ENCODE measurements at regions not wholly inside any gene's neighbourhood (a gene's known extent, or its start where the extent isn't known, plus 50 kb on each side); places are given as distances from the start of the nearest gene placed in this dataset.

DNA sequence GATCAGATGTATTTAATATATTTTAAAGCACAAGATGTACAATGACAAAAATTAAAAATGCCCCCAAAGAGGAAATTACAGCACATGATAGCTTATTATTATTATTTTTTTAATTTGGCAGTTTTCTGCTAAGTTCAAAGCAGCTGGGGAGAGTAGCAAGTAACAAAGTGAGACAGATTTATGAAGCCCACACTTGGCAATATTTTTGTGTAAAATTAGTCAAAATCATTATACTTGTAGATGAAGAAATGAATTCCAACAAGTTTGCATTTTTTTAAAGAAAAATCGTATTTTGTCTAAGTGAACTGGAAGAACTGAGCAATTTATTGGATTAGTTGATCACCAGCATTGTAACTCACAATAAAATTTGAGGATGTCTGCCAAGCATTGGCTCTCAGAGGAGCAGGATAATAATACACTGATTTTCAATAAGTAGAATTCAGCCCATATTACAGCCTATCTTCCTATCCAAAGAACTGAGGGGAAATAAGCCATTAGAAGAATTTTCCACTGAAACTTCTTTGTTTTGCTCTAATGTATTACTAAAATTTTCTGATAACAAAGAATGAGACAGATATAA, 215.6 kb downstream of the MAP2K6 start:
- no peaks in the 10 kb centered on the region for H3K36me3 ChIP-seq
- no peaks in the 10 kb centered on the region for H4K20me1 ChIP-seq
- no peak overlapping the region for H3K9ac ChIP-seq
- H3K4me2 ChIP-seq, result no peak overlapping the region
- no peaks in the 10 kb centered on the region for H3K4me1 ChIP-seq
- no peaks in the 10 kb centered on the region for H3K27me3 ChIP-seq
- no peak for TF ChIP-seq Cebpa-rat (IDR thresholded peaks at IDR 0.05)
- H3K4me3 ChIP-seq, result no peak overlapping the region
- peaks cover 3 to 29% (median 13%) of the 10 kb centered on the region in 11 experiments; a peak in 11 of 22 replicates for H3K9me3 ChIP-seq (replicated peaks in 1 of 11)
- H3K27ac ChIP-seq, result no peak overlapping the region

DNA sequence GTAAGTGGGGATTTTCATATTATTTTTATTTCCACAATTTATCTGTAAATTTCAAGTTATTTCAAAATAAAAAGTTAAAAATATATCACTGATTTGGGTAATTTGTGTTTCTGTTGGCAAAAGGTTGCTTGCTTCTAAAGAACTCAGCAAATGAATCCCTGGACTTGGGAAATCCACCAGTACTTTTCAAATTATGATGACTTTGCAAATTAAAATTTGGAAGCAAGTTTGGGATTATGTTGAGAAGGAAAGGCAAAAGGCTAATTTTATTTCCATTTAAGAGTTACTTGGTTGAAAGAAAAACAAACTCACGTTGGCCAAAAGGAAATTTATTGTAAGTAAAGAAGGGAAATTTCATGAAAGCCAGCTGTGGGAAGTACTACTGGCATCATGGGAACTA, 220.3 kb downstream of the MAP2K6 start:
- TF ChIP-seq Cebpa-rat (IDR thresholded peaks at IDR 0.05), result no peak
- no peak overlapping the region for H3K9ac ChIP-seq

DNA sequence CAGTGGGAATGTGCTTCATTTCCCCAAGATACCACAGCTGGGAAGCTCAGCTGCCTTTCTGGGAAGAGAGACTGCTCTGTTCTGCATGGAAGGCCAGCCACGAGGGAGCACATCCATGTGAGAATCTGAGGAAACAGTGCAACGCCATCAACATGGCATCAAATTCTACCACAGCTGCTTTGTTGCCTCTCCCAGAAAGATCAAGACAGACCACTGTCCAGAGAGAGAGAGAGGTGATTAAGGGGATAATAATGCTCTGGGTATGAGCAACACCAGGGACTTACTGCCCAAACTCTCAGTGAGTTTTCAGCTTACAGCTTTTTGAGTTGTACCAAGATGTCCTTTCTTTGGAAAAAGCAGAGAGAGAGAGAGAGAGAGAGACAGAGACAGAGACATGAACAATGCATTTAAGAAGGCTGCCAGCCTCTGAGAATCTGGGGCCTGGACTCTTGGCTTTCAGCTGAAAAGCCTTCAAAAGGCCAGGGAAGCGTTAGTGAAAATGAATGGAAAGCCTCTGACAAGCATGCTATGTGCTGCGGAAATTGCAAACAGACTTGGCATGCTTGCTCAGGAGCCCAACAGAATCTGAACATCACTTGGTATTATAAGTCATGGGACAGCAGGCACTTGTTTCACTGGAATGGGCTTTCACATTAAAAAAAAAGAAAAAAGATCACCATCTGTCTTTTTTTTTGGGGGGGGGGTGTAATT, 223.1 kb downstream of the MAP2K6 start:
- no peak overlapping the region for H3K4me2 ChIP-seq
- H3K4me3 ChIP-seq, result no peak overlapping the region
- TF ChIP-seq Cebpa-rat (IDR thresholded peaks at IDR 0.05), result no peak
- H3K27me3 ChIP-seq, result no peaks in the 10 kb centered on the region
- no peaks in the 10 kb centered on the region for H3K4me1 ChIP-seq
- H3K9me3 ChIP-seq (replicated peaks in 1 of 11), result no peaks in the 10 kb centered on the region; a peak in 1 of 22 replicates
- H4K20me1 ChIP-seq, result no peaks in the 10 kb centered on the region
- no peaks in the 10 kb centered on the region for H3K36me3 ChIP-seq
- H3K27ac ChIP-seq, result no peak overlapping the region
- no peak overlapping the region for H3K9ac ChIP-seq

More for the DNA sequence above, 220.3 kb downstream of the MAP2K6 start:
- H3K4me3 ChIP-seq, result no peak overlapping the region
- H3K27ac ChIP-seq, result no peak overlapping the region
- no peaks in the 10 kb centered on the region for H3K36me3 ChIP-seq
- H3K27me3 ChIP-seq, result no peaks in the 10 kb centered on the region
- peaks cover 0 to 17% (median 11%) of the 10 kb centered on the region in 11 experiments; a peak in 9 of 22 replicates for H3K9me3 ChIP-seq (replicated peaks in 1 of 11)
- H4K20me1 ChIP-seq, result no peaks in the 10 kb centered on the region
- H3K4me2 ChIP-seq, result no peak overlapping the region
- H3K4me1 ChIP-seq, result no peaks in the 10 kb centered on the region

DNA sequence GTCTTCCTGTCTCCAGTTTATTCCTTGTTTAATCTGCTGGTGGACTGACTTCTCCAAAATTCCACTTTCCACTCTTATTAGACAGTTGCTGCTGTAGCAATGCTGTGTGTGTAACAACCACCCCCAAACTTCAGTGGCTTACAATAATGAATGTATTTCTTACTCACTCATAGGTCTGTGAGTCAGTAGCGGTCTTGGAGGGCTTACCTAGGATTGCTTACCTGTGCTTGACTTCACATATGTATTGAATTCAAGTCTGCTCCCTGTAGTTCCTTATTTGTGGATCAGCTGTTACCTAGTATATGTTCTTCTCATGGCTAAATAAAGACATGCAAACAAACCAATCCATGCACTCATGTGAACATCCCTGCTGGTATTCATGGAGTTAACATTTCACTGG, 224.6 kb downstream of the MAP2K6 start:
- no peak overlapping the region for H3K9ac ChIP-seq

DNA sequence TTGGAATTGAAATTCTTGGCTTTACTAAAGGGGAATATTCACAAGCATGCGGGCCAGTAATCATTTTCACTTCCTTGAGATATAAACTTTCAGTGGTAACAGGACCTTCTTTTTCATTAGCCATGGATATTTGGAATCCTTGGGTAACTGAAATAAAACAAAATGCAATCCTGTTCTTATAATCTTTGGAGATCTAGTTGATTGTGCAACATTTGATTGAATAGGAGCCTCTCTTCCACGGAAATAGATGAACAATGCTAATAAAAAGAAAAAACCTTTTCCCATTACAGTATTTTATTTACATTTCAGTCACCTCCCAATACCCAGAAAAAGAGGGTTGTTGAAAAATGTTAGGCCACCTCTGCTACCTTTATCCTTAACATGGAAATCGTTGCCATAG, 225.6 kb downstream of the MAP2K6 start:
- H3K27me3 ChIP-seq, result no peaks in the 10 kb centered on the region
- no peaks in the 10 kb centered on the region for H3K36me3 ChIP-seq
- H3K27ac ChIP-seq, result no peak overlapping the region
- TF ChIP-seq Cebpa-rat (IDR thresholded peaks at IDR 0.05), result 0 out of 22 replicates have a peak, but pooled peaks of 1 of the 11 experiments have one; percentile 18
- H3K4me2 ChIP-seq, result no peak overlapping the region
- H3K4me3 ChIP-seq, result no peak overlapping the region
- no peaks in the 10 kb centered on the region for H3K9me3 ChIP-seq (replicated peaks in 1 of 11)
- H4K20me1 ChIP-seq, result no peaks in the 10 kb centered on the region; a peak in 1 of 22 replicates
- H3K4me1 ChIP-seq, result peaks cover 0 to 8% (median 5%) of the 10 kb centered on the region in 10 experiments; a peak in 10 of 20 replicates
- H3K9ac ChIP-seq, result no peak overlapping the region

More for the DNA sequence above, 224.6 kb downstream of the MAP2K6 start:
- Histone ChIP-seq H3K27ac (no peak overlapping the region), H3K9me3 (replicated peaks in 1 of 11) (no peaks in the 10 kb centered on the region), H3K36me3 (no peaks in the 10 kb centered on the region), H4K20me1 (no peaks in the 10 kb centered on the region; a peak in 1 of 22 replicates), H3K27me3 (no peaks in the 10 kb centered on the region), H3K4me1 (peaks cover 0 to 8% (median 5%) of the 10 kb centered on the region in 10 experiments; a peak in 10 of 20 replicates), H3K4me3 (no peak overlapping the region), H3K4me2 (no peak overlapping the region)
- no peak for TF ChIP-seq Cebpa-rat (IDR thresholded peaks at IDR 0.05)

DNA sequence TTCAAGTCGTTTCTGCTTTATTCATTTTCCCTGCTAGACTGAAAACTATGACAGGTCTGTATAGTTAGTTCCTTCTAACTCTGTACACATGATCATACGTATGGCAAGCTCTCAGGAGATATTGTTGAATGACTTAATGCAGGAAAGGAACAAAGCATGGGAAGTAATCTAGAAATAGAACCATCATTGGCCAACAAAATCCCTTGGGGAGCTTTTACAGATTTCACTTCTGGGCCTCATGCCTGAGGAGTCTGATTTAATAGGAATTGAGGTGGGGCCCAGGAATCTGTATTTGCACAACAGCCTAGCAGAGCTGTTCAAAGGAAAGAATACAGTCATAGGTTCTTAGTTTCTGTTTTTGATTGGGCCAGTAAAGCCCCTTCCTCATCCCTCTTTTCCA, 229.2 kb downstream of the MAP2K6 start:
- H3K4me2 ChIP-seq, result peak overlapping the region in 6 of 11 experiments; percentile 2 to 48 (median 22); a peak in 9 of 22 replicates
- peaks cover 0 to 14% (median 7%) of the 10 kb centered on the region in 11 experiments; a peak in 14 of 22 replicates for H3K9me3 ChIP-seq (replicated peaks in 1 of 11)
- H3K4me1 ChIP-seq, result peaks cover 0 to 8% (median 5%) of the 10 kb centered on the region in 10 experiments; a peak in 10 of 20 replicates
- no peak overlapping the region for H3K4me3 ChIP-seq
- H3K27me3 ChIP-seq, result no peaks in the 10 kb centered on the region
- no peaks in the 10 kb centered on the region; a peak in 1 of 22 replicates for H4K20me1 ChIP-seq
- no peak for TF ChIP-seq Cebpa-rat (IDR thresholded peaks at IDR 0.05)
- no peaks in the 10 kb centered on the region for H3K36me3 ChIP-seq
- no peak overlapping the region for H3K27ac ChIP-seq
- no peak overlapping the region for H3K9ac ChIP-seq

DNA sequence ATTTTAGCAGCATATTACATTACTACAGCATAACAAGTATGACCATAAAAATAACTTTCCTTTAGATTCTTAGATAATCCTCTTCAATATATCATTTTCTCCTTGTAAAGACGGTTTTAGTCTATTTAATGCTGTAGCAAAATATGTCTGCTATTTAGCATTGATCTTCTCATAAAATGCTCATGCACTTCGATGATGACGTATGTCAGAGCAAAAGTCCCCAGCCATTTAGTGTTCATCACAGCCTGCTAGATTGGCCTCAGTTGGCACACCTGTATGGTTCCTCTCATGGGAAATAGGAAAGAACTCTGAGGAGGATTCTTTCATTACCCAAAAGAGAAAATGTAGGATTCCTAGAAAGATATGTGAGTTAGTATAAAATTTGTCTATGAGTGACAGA, 232.2 kb downstream of the MAP2K6 start:
- H3K9ac ChIP-seq, result no peak overlapping the region
- H3K4me2 ChIP-seq, result no peak overlapping the region
- peaks cover 0 to 25% (median 10%) of the 10 kb centered on the region in 11 experiments; a peak in 15 of 22 replicates for H3K9me3 ChIP-seq (replicated peaks in 1 of 11)
- no peak overlapping the region for H3K4me3 ChIP-seq
- TF ChIP-seq Cebpa-rat (IDR thresholded peaks at IDR 0.05), result no peak
- H4K20me1 ChIP-seq, result no peaks in the 10 kb centered on the region; a peak in 1 of 22 replicates
- no peak overlapping the region for H3K27ac ChIP-seq
- no peaks in the 10 kb centered on the region for H3K36me3 ChIP-seq
- no peaks in the 10 kb centered on the region for H3K27me3 ChIP-seq
- peaks cover 0 to 8% (median 5%) of the 10 kb centered on the region in 10 experiments; a peak in 10 of 20 replicates for H3K4me1 ChIP-seq

DNA sequence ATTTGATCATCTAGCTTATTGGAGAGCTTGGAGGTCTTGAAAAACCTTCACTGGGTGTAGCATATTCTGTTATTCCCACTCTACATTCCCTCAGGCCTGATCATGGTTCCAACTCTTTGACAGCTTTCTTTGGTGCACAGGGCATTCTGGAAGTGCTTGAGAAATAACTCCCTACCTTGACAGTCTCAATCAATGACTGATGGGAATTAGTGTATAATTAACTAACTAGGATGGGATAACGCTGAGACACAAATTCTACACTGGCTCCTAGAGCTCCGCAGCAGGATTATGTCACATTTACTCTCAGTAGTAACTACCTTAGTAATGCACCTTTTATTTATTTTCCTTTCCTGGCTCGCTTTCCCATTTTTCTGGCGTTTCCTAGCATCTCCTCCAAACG, 236.4 kb downstream of the MAP2K6 start:
- no peak overlapping the region for H3K4me3 ChIP-seq
- peaks cover 12 to 40% (median 28%) of the 10 kb centered on the region in 11 experiments; a peak in 20 of 22 replicates for H3K9me3 ChIP-seq (replicated peaks in 1 of 11)
- H4K20me1 ChIP-seq, result no peaks in the 10 kb centered on the region
- H3K4me1 ChIP-seq, result peaks cover 0 to 15% (median 2%) of the 10 kb centered on the region in 10 experiments; a peak in 10 of 20 replicates
- no peak overlapping the region for H3K27ac ChIP-seq
- no peaks in the 10 kb centered on the region for H3K36me3 ChIP-seq
- H3K9ac ChIP-seq, result no peak overlapping the region
- H3K27me3 ChIP-seq, result no peaks in the 10 kb centered on the region
- H3K4me2 ChIP-seq, result no peak overlapping the region
- TF ChIP-seq Cebpa-rat (IDR thresholded peaks at IDR 0.05), result no peak

DNA sequence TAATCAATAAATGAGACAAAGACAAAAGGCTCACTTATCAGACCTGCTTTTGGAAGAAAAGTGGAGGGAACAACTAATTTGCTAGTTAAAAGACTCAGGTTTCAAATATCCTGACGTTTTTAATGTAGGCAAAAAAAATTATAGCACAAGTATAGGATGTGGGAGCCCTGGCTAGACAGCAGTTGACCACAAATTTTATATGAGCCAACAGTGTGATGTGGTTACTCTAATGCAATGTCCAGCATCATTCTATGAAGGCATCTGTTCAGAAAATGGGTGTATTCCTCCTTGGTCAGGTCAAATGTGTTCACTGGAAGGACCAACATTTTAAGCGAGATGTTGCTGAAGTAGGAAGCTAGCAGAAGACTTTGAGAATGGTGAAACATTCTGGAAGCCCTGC, 237.4 kb downstream of the MAP2K6 start:
- H3K4me2 ChIP-seq, result no peak overlapping the region

More for the DNA sequence above, 237.4 kb downstream of the MAP2K6 start:
- no peak overlapping the region for H3K4me3 ChIP-seq
- peaks cover 0 to 15% (median 2%) of the 10 kb centered on the region in 10 experiments; a peak in 10 of 20 replicates for H3K4me1 ChIP-seq
- no peaks in the 10 kb centered on the region for H3K36me3 ChIP-seq
- no peak overlapping the region for H3K27ac ChIP-seq
- no peaks in the 10 kb centered on the region for H4K20me1 ChIP-seq
- no peaks in the 10 kb centered on the region for H3K27me3 ChIP-seq
- peaks cover 14 to 44% (median 32%) of the 10 kb centered on the region in 11 experiments; a peak in 20 of 22 replicates for H3K9me3 ChIP-seq (replicated peaks in 1 of 11)
- no peak for TF ChIP-seq Cebpa-rat (IDR thresholded peaks at IDR 0.05)
- no peak overlapping the region for H3K9ac ChIP-seq

Measured in BLaER1 treated with 17β-estradiol and CSF1 and Interleukin-3, amounts not matched to agents 10 nM and 100 nM (cell line).